Activated naive CD8-positive, alpha-beta T cell (primary cell): ENCODE measurements at regions not wholly inside any gene's neighbourhood (a gene's known extent, or its start where the extent isn't known, plus 50 kb on each side); places are given as distances from the start of the nearest gene placed in this dataset.

ENCODE experiments used
- H3K27ac Mint-ChIP-seq: one replicate; pipeline ENCODE4 v1.8.0; 2021; ENCODE audit warnings: mixed read lengths
- H3K27me3 Mint-ChIP-seq: one replicate; pipeline ENCODE4 v1.8.0; 2021; ENCODE audit warnings: mixed read lengths
- H3K36me3 Mint-ChIP-seq: one replicate; pipeline ENCODE4 v1.8.0; 2021; ENCODE audit warnings: mixed read lengths
- H3K4me1 Mint-ChIP-seq: one replicate; pipeline ENCODE4 v1.8.0; 2021; ENCODE audit warnings: low read depth, mixed read lengths
- H3K4me3 Mint-ChIP-seq: one replicate; pipeline ENCODE4 v1.8.0; 2021; ENCODE audit warnings: mild to moderate bottlenecking, mixed read lengths
- H3K9me3 Mint-ChIP-seq: one replicate; pipeline ENCODE4 v1.8.0; 2021; ENCODE audit warnings: low read depth, mixed read lengths

GRCh38 chr11:45565446-45565988 lies 99.9 kb downstream of the CHST1 start:
- Mint-ChIP-seq H3K36me3 (no peaks in the 10 kb centered on the region), H3K27ac (no peak overlapping the region), H3K4me3 (no peak overlapping the region), H3K4me1 (no peaks in the 10 kb centered on the region), H3K27me3 (peaks cover 3% of the 10 kb centered on the region), H3K9me3 (no peaks in the 10 kb centered on the region)

- Mint-ChIP-seq H3K27ac (no peak overlapping the region), H3K4me3 (no peak overlapping the region), H3K27me3 (peaks cover 3% of the 10 kb centered on the region), H3K9me3 (no peaks in the 10 kb centered on the region), H3K36me3 (no peaks in the 10 kb centered on the region), H3K4me1 (no peaks in the 10 kb centered on the region)
Measured at GRCh38 chr11:45563810-45564209, 101.6 kb downstream of the CHST1 start.

GRCh38 chr11:45563171-45563570 lies 102.3 kb downstream of the CHST1 start:
- H3K4me3 Mint-ChIP-seq: no peak overlapping the region
- H3K27ac Mint-ChIP-seq: no peak overlapping the region
- peaks cover 3% of the 10 kb centered on the region for H3K27me3 Mint-ChIP-seq
- H3K4me1 Mint-ChIP-seq: no peaks in the 10 kb centered on the region
- no peaks in the 10 kb centered on the region for H3K9me3 Mint-ChIP-seq
- no peaks in the 10 kb centered on the region for H3K36me3 Mint-ChIP-seq

- no peaks in the 10 kb centered on the region for H3K4me1 Mint-ChIP-seq
- no peak overlapping the region for H3K27ac Mint-ChIP-seq
- no peaks in the 10 kb centered on the region for H3K36me3 Mint-ChIP-seq
- no peak overlapping the region for H3K4me3 Mint-ChIP-seq
- peaks cover 3% of the 10 kb centered on the region for H3K27me3 Mint-ChIP-seq
- H3K9me3 Mint-ChIP-seq: no peaks in the 10 kb centered on the region
Measured at GRCh38 chr11:45560913-45561281, 104.5 kb downstream of the CHST1 start.

- Mint-ChIP-seq H3K36me3 (no peaks in the 10 kb centered on the region), H3K4me3 (no peak overlapping the region), H3K27ac (no peak overlapping the region), H3K27me3 (peaks cover 3% of the 10 kb centered on the region), H3K9me3 (no peaks in the 10 kb centered on the region), H3K4me1 (no peaks in the 10 kb centered on the region)
Measured at GRCh38 chr11:45560155-45560912, 105.1 kb downstream of the CHST1 start.

GRCh38 chr11:45556851-45557707 lies 108.3 kb downstream of the CHST1 start:
- H3K4me1 Mint-ChIP-seq: no peaks in the 10 kb centered on the region
- peaks cover 3% of the 10 kb centered on the region for H3K27me3 Mint-ChIP-seq
- H3K9me3 Mint-ChIP-seq: no peaks in the 10 kb centered on the region
- H3K27ac Mint-ChIP-seq: no peak overlapping the region
- no peaks in the 10 kb centered on the region for H3K36me3 Mint-ChIP-seq
- H3K4me3 Mint-ChIP-seq: no peak overlapping the region

GRCh38 chr11:45554230-45554967 lies 111.0 kb downstream of the CHST1 start:
- Mint-ChIP-seq H3K36me3 (no peaks in the 10 kb centered on the region), H3K4me1 (no peaks in the 10 kb centered on the region), H3K27ac (no peak overlapping the region), H3K27me3 (peaks cover 2% of the 10 kb centered on the region), H3K9me3 (no peaks in the 10 kb centered on the region), H3K4me3 (no peak overlapping the region)

- Mint-ChIP-seq H3K36me3 (no peaks in the 10 kb centered on the region), H3K4me3 (no peak overlapping the region), H3K4me1 (no peaks in the 10 kb centered on the region), H3K27ac (no peak overlapping the region), H3K9me3 (no peaks in the 10 kb centered on the region), H3K27me3 (peaks cover 2% of the 10 kb centered on the region)
Measured at GRCh38 chr11:45553383-45553936, 112.0 kb downstream of the CHST1 start.

- no peak overlapping the region for H3K4me3 Mint-ChIP-seq
- peaks cover 3% of the 10 kb centered on the region for H3K27me3 Mint-ChIP-seq
- no peaks in the 10 kb centered on the region for H3K9me3 Mint-ChIP-seq
- H3K27ac Mint-ChIP-seq: no peak overlapping the region
- no peaks in the 10 kb centered on the region for H3K4me1 Mint-ChIP-seq
- H3K36me3 Mint-ChIP-seq: no peaks in the 10 kb centered on the region
Measured at GRCh38 chr11:45551191-45551713, 114.2 kb downstream of the CHST1 start.

GRCh38 chr11:45549257-45549656 lies 116.2 kb downstream of the CHST1 start:
- no peaks in the 10 kb centered on the region for H3K4me1 Mint-ChIP-seq
- no peaks in the 10 kb centered on the region for H3K9me3 Mint-ChIP-seq
- no peaks in the 10 kb centered on the region for H3K36me3 Mint-ChIP-seq
- H3K27me3 Mint-ChIP-seq: peaks cover 4% of the 10 kb centered on the region
- no peak overlapping the region for H3K27ac Mint-ChIP-seq
- no peak overlapping the region for H3K4me3 Mint-ChIP-seq

- Mint-ChIP-seq H3K4me3 (no peak overlapping the region), H3K27me3 (peaks cover 19% of the 10 kb centered on the region), H3K9me3 (no peaks in the 10 kb centered on the region), H3K27ac (no peak overlapping the region), H3K4me1 (no peaks in the 10 kb centered on the region), H3K36me3 (no peaks in the 10 kb centered on the region)
Measured at GRCh38 chr11:45546366-45546765, 119.1 kb downstream of the CHST1 start.

- Mint-ChIP-seq H3K4me1 (no peaks in the 10 kb centered on the region), H3K9me3 (no peaks in the 10 kb centered on the region), H3K27ac (no peak overlapping the region), H3K36me3 (no peaks in the 10 kb centered on the region), H3K27me3 (peaks cover 21% of the 10 kb centered on the region), H3K4me3 (no peak overlapping the region)
Measured at GRCh38 chr11:45544826-45545225, 120.6 kb downstream of the CHST1 start.

- Mint-ChIP-seq H3K4me3 (no peak overlapping the region), H3K27ac (no peak overlapping the region), H3K27me3 (peaks cover 21% of the 10 kb centered on the region), H3K9me3 (no peaks in the 10 kb centered on the region), H3K36me3 (no peaks in the 10 kb centered on the region), H3K4me1 (no peaks in the 10 kb centered on the region)
Measured at GRCh38 chr11:45543808-45544422, 121.5 kb downstream of the CHST1 start.

- no peaks in the 10 kb centered on the region for H3K36me3 Mint-ChIP-seq
- no peaks in the 10 kb centered on the region for H3K9me3 Mint-ChIP-seq
- H3K27me3 Mint-ChIP-seq: peaks cover 21% of the 10 kb centered on the region
- no peak overlapping the region for H3K4me3 Mint-ChIP-seq
- H3K27ac Mint-ChIP-seq: no peak overlapping the region
- no peaks in the 10 kb centered on the region for H3K4me1 Mint-ChIP-seq
Measured at GRCh38 chr11:45543081-45543480, 122.3 kb downstream of the CHST1 start.
